HG02884 (cell line): ENCODE measurements at regions not wholly inside any gene's neighbourhood (a gene's known extent, or its start where the extent isn't known, plus 50 kb on each side); places are given as distances from the start of the nearest gene placed in this dataset.

ENCODE experiments used
- ATAC-seq: cut with Tn5 transposase; IDR thresholded peaks from one replicate; pipeline ENCODE4 v1.9.1; 2021; ENCODE audit warnings: mild to moderate bottlenecking, moderate library complexity; ENCODE audit not compliant: unreplicated experiment

GRCh38 chr6:113122060-113122459 lies 735.1 kb upstream of the MARCKS start:
- no peak for ATAC-seq

GRCh38 chr6:113125626-113126025 lies 731.5 kb upstream of the MARCKS start:
- ATAC-seq, result no peak

GRCh38 chr6:113127786-113128419 lies 729.2 kb upstream of the MARCKS start:
- no peak for ATAC-seq

GRCh38 chr6:113128661-113129060 lies 728.5 kb upstream of the MARCKS start:
- no peak for ATAC-seq

- no peak for ATAC-seq
Observed at GRCh38 chr6:113129991-113130390, 727.2 kb upstream of the MARCKS start.

- no peak for ATAC-seq
Observed at GRCh38 chr6:113137426-113137825, 719.7 kb upstream of the MARCKS start.

- ATAC-seq, result no peak
Observed at GRCh38 chr6:113140721-113141120, 716.4 kb upstream of the MARCKS start.

- no peak for ATAC-seq
Observed at GRCh38 chr6:113141901-113142300, 715.2 kb upstream of the MARCKS start.

GRCh38 chr6:113142671-113143174 lies 714.4 kb upstream of the MARCKS start:
- ATAC-seq, result no peak

- no peak for ATAC-seq
Observed at GRCh38 chr6:113143206-113143605, 713.9 kb upstream of the MARCKS start.

- ATAC-seq, result no peak
Observed at GRCh38 chr6:113144117-113144516, 713.0 kb upstream of the MARCKS start.

GRCh38 chr6:113146878-113147277 lies 710.3 kb upstream of the MARCKS start:
- no peak for ATAC-seq

GRCh38 chr6:113147544-113147943 lies 709.6 kb upstream of the MARCKS start:
- no peak for ATAC-seq

- no peak for ATAC-seq
Observed at GRCh38 chr6:113148566-113148965, 708.6 kb upstream of the MARCKS start.

GRCh38 chr6:113149511-113149910 lies 707.6 kb upstream of the MARCKS start:
- no peak for ATAC-seq

- ATAC-seq, result no peak
Observed at GRCh38 chr6:113160306-113161017, 696.7 kb upstream of the MARCKS start.

- ATAC-seq, result no peak
Observed at GRCh38 chr6:113161018-113161315, 696.2 kb upstream of the MARCKS start.

- no peak for ATAC-seq
Observed at GRCh38 chr6:113162739-113163138, 694.4 kb upstream of the MARCKS start.

- no peak for ATAC-seq
Observed at GRCh38 chr6:113168057-113168456, 689.1 kb upstream of the MARCKS start.

- ATAC-seq, result no peak
Observed at GRCh38 chr6:113169484-113169883, 687.7 kb upstream of the MARCKS start.

GRCh38 chr6:113170454-113170853 lies 686.7 kb upstream of the MARCKS start:
- ATAC-seq, result no peak

GRCh38 chr6:113171882-113172281 lies 685.3 kb upstream of the MARCKS start:
- no peak for ATAC-seq

GRCh38 chr6:113172531-113172966 lies 684.6 kb upstream of the MARCKS start:
- ATAC-seq, result no peak
